GM23338 (cell line): ENCODE measurements at regions not wholly inside any gene's neighbourhood (a gene's known extent, or its start where the extent isn't known, plus 50 kb on each side); places are given as distances from the start of the nearest gene placed in this dataset.

Experiments used
- ATAC-seq: fragments of 200-7000 bp; cut with Tn5 transposase; 3 replicates; pipeline ENCODE4 v1.9.1; 2020
- DNase-seq: peaks from one replicate; pipeline ENCODE4 v3.0.0-alpha.2; 2015; ENCODE audit warnings: low spot score
- H2AFZ ChIP-seq: fragments of 200-600 bp; sonication (generic); 2 replicates; pipeline ENCODE4 v1.8.0; 2016; ENCODE audit warnings: antibody characterized with exemption, mild to moderate bottlenecking, moderate library complexity
- H3F3A ChIP-seq: fragments of 200-600 bp; sonication (generic); replicated peaks from 2 replicates; pipeline ENCODE4 v1.8.0; 2017; ENCODE audit warnings: antibody characterized with exemption, mixed run types, low read depth
- H3K27ac ChIP-seq: fragments of 200-600 bp; sonication (generic); 2 replicates; pipeline ENCODE4 v1.6.1; 2016; ENCODE audit warnings: low read depth
- H3K27me3 ChIP-seq: fragments of 200-600 bp; sonication (generic); 2 replicates; pipeline ENCODE4 v1.8.0; 2016; ENCODE audit warnings: mild to moderate bottlenecking, mixed run types, moderate library complexity; ENCODE audit not compliant: insufficient read depth
- H3K36me3 ChIP-seq: fragments of 200-600 bp; sonication (generic); 2 replicates; pipeline ENCODE4 v1.8.0; 2016; ENCODE audit warnings: mild to moderate bottlenecking; ENCODE audit not compliant: insufficient read depth
- H3K4me1 ChIP-seq: fragments of 200-600 bp; sonication (generic); 2 replicates; pipeline ENCODE4 v1.8.0; 2016; ENCODE audit warnings: mild to moderate bottlenecking, moderate library complexity; ENCODE audit not compliant: insufficient read depth
- H3K4me2 ChIP-seq: fragments of 200-600 bp; sonication (generic); 2 replicates; pipeline ENCODE4 v1.7.1; 2017; ENCODE audit warnings: mixed run types
- H3K4me3 ChIP-seq: fragments of 200-600 bp; sonication (generic); 2 replicates; pipeline ENCODE4 v1.6.1; 2016; ENCODE audit warnings: mixed run types
- H3K79me2 ChIP-seq: fragments of 200-600 bp; sonication (generic); replicated peaks from 2 replicates; pipeline ENCODE4 v1.8.0; 2017; ENCODE audit warnings: mild to moderate bottlenecking; ENCODE audit not compliant: insufficient read depth
- H3K9me2 ChIP-seq: fragments of 200-600 bp; sonication (generic); 2 replicates; pipeline ENCODE4 v1.8.0; 2017; ENCODE audit not compliant: insufficient read depth
- H4K20me1 ChIP-seq: fragments of 200-600 bp; sonication (generic); replicated peaks from 2 replicates; pipeline ENCODE4 v1.8.0; 2017; ENCODE audit warnings: mild to moderate bottlenecking; ENCODE audit not compliant: insufficient read depth
- H3K27ac Mint-ChIP-seq: 2 replicates; pipeline ENCODE4 v1.8.0; 2020; ENCODE audit warnings: inconsistent platforms, mild to moderate bottlenecking, moderate library complexity, mixed read lengths
- H3K27me3 Mint-ChIP-seq: 3 replicates; pipeline ENCODE4 v1.8.0; 2022; ENCODE audit warnings: low read depth, mild to moderate bottlenecking, moderate library complexity, mixed read lengths, inconsistent platforms; ENCODE audit not compliant: insufficient read depth, poor library complexity
- H3K36me3 Mint-ChIP-seq: 3 replicates; pipeline ENCODE4 v1.8.0; 2021; ENCODE audit warnings: low read depth, mild to moderate bottlenecking, inconsistent platforms, moderate library complexity, mixed read lengths
- H3K4me1 Mint-ChIP-seq: 3 replicates; pipeline ENCODE4 v1.8.0; 2020; ENCODE audit warnings: mild to moderate bottlenecking, inconsistent platforms, mixed read lengths
- H3K4me3 Mint-ChIP-seq: 3 replicates; pipeline ENCODE4 v1.8.0; 2021; ENCODE audit warnings: moderate library complexity, mild to moderate bottlenecking, inconsistent platforms, mixed read lengths
- H3K9me3 Mint-ChIP-seq: 3 replicates; pipeline ENCODE4 v1.8.0; 2020; ENCODE audit warnings: moderate library complexity, mild to moderate bottlenecking, inconsistent platforms, mixed read lengths
- CREB1 ChIP-seq: fragments of 250-450 bp; sonication (Bioruptor Pico); IDR thresholded peaks from 2 replicates; pipeline ENCODE4 v1.5.0; 2020; ENCODE audit warnings: low read depth, mild to moderate bottlenecking, moderate library complexity
- EZH2 ChIP-seq: fragments of 200-600 bp; sonication (generic); IDR thresholded peaks from one replicate; pipeline ENCODE4 v1.8.0; 2017; ENCODE audit warnings: antibody characterized with exemption, mild to moderate bottlenecking, low read depth; ENCODE audit not compliant: unreplicated experiment
- EZH2phosphoT487 ChIP-seq: fragments of 200-600 bp; sonication (generic); IDR thresholded peaks from one replicate; pipeline ENCODE4 v1.8.1; 2018; ENCODE audit warnings: antibody characterized with exemption; ENCODE audit not compliant: unreplicated experiment
- JUNB ChIP-seq: IDR thresholded peaks from one replicate; pipeline ENCODE4 v1.6.1; 2016; ENCODE audit warnings: antibody characterized with exemption; ENCODE audit not compliant: unreplicated experiment
- NANOG ChIP-seq: IDR thresholded peaks from 2 replicates; pipeline ENCODE4 v1.6.1; 2016; ENCODE audit warnings: antibody characterized with exemption, borderline replicate concordance
- POLR2AphosphoS5 ChIP-seq: IDR thresholded peaks from 2 replicates; pipeline ENCODE4 v1.6.1; 2016; ENCODE audit warnings: antibody characterized with exemption, low read depth
- REST ChIP-seq: IDR thresholded peaks from one replicate; pipeline ENCODE4 v1.6.1; 2018; ENCODE audit warnings: antibody characterized with exemption; ENCODE audit not compliant: unreplicated experiment
- STAT1 ChIP-seq: IDR thresholded peaks from one replicate; pipeline ENCODE4 v1.6.1; 2016; ENCODE audit warnings: antibody characterized with exemption; ENCODE audit not compliant: unreplicated experiment
- ZNF114 ChIP-seq: fragments of 250-450 bp; sonication (Bioruptor Pico); IDR thresholded peaks from 2 replicates; pipeline ENCODE4 v1.5.0; 2020; ENCODE audit warnings: mild to moderate bottlenecking, moderate library complexity
- ZNF331 ChIP-seq: fragments of 250-450 bp; sonication (Bioruptor Pico); IDR thresholded peaks from 2 replicates; pipeline ENCODE4 v1.5.0; 2020; ENCODE audit warnings: low read depth, mild to moderate bottlenecking, moderate library complexity
- ZNF462 ChIP-seq: fragments of 250-450 bp; sonication (Bioruptor Pico); IDR thresholded peaks from 2 replicates; pipeline ENCODE4 v1.5.0; 2020; ENCODE audit warnings: mild to moderate bottlenecking, moderate library complexity
- TF ChIP-seq, protein P1 (sequence below): IDR thresholded peaks from 2 replicates; pipeline ENCODE4 v1.6.1; 2016; ENCODE audit warnings: antibody characterized with exemption
- TF ChIP-seq, protein P2 (sequence below), 2 experiments: fragments of 200-600 bp in 1 of 2; sonication (generic) in 1 of 2; conservative IDR thresholded peaks; 2 replicates each; pipeline versions ENCODE4 v1.5.1 to v1.6.1; 2016 to 2017; ENCODE audit warnings: antibody characterized with exemption in 2 of 2, low read depth in 2 of 2, mild to moderate bottlenecking in 2 of 2, moderate library complexity in 1 of 2

DNA sequence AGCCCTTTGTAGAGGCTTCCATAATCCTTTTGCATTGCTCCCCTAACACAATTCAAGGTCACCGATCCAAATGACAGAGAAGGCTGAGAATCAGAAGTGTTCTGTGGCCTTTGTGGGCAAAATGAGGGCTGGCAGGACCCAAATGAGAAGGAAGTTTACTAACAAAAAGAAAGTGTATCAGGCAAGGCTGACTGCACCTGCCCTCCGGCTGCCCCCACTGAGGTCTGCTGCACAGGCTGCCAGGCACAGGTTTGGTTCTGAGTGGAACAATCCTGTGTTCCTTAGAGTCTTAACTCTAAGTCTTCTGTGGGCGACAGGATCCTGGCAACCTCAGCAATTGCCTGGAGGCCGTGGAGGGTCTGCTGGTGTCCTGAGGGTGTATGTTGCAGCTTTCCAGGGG lies 568.5 kb downstream of the CMPK2 start:
- no peak overlapping the region for H3K4me3 ChIP-seq
- no peaks in the 10 kb centered on the region for H3K79me2 ChIP-seq
- no peaks in the 10 kb centered on the region for H3K27me3 ChIP-seq
- no peak overlapping the region for H3K27ac ChIP-seq
- H3F3A ChIP-seq: no peaks in the 10 kb centered on the region
- no peaks in the 10 kb centered on the region for H3K36me3 ChIP-seq
- H2AFZ ChIP-seq: no peak overlapping the region
- DNase-seq (no peak), ATAC-seq (no peak)
- no peak overlapping the region for H3K4me3 Mint-ChIP-seq
- no peaks in the 10 kb centered on the region; the same call in 2 of the 3 replicates for H3K4me1 Mint-ChIP-seq
- no peaks in the 10 kb centered on the region for H3K9me2 ChIP-seq
- no peaks in the 10 kb centered on the region for H3K27me3 Mint-ChIP-seq
- no peak overlapping the region for H3K27ac Mint-ChIP-seq
- H4K20me1 ChIP-seq: no peaks in the 10 kb centered on the region
- no peak overlapping the region for H3K4me2 ChIP-seq
- H3K4me1 ChIP-seq: no peaks in the 10 kb centered on the region
- H3K9me3 Mint-ChIP-seq: peaks cover 79% of the 10 kb centered on the region
- H3K36me3 Mint-ChIP-seq: peaks cover 22% of the 10 kb centered on the region
- TF ChIP-seq EZH2phosphoT487: no peak
- no peak for TF ChIP-seq ZNF462 (CRISPR knock-in tag)
- TF ChIP-seq ZNF114 (CRISPR knock-in tag): no peak
- no peak for TF ChIP-seq ZNF331
- TF ChIP-seq, protein P1, sequence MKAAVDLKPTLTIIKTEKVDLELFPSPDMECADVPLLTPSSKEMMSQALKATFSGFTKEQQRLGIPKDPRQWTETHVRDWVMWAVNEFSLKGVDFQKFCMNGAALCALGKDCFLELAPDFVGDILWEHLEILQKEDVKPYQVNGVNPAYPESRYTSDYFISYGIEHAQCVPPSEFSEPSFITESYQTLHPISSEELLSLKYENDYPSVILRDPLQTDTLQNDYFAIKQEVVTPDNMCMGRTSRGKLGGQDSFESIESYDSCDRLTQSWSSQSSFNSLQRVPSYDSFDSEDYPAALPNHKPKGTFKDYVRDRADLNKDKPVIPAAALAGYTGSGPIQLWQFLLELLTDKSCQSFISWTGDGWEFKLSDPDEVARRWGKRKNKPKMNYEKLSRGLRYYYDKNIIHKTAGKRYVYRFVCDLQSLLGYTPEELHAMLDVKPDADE: no peak
- no peak for TF ChIP-seq POLR2AphosphoS5
- no peak for TF ChIP-seq NANOG
- TF ChIP-seq CREB1 (CRISPR knock-in tag): no peak
- TF ChIP-seq, protein P2, sequence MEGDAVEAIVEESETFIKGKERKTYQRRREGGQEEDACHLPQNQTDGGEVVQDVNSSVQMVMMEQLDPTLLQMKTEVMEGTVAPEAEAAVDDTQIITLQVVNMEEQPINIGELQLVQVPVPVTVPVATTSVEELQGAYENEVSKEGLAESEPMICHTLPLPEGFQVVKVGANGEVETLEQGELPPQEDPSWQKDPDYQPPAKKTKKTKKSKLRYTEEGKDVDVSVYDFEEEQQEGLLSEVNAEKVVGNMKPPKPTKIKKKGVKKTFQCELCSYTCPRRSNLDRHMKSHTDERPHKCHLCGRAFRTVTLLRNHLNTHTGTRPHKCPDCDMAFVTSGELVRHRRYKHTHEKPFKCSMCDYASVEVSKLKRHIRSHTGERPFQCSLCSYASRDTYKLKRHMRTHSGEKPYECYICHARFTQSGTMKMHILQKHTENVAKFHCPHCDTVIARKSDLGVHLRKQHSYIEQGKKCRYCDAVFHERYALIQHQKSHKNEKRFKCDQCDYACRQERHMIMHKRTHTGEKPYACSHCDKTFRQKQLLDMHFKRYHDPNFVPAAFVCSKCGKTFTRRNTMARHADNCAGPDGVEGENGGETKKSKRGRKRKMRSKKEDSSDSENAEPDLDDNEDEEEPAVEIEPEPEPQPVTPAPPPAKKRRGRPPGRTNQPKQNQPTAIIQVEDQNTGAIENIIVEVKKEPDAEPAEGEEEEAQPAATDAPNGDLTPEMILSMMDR (conservative IDR thresholded peaks at IDR 0.05; ENCODE audit: low read depth in 2 of 2): no peak
- TF ChIP-seq EZH2: no peak
- TF ChIP-seq JUNB: no peak
- no peak for TF ChIP-seq STAT1
- no peak for TF ChIP-seq REST
